Left kidney (tissue), 1 donor: ENCODE measurements at regions not wholly inside any gene's neighbourhood (a gene's known extent, or its start where the extent isn't known, plus 50 kb on each side); places are given as distances from the start of the nearest gene placed in this dataset.

ENCODE experiments used
- DNase-seq: peaks from one replicate; pipeline ENCODE4 v3.0.0-alpha.2; 2013

GRCh38 chr10:3412646-3413045 lies 240.1 kb upstream of the PITRM1 start:
- no peak for DNase-seq

GRCh38 chr10:3412071-3412582 lies 239.5 kb upstream of the PITRM1 start:
- no peak for DNase-seq

GRCh38 chr10:3411044-3411443 lies 238.5 kb upstream of the PITRM1 start:
- DNase-seq, result no peak

- DNase-seq, result no peak
Observed at GRCh38 chr10:3409928-3410327, 237.3 kb upstream of the PITRM1 start.

- no peak for DNase-seq
Observed at GRCh38 chr10:3408603-3409365, 236.2 kb upstream of the PITRM1 start.

GRCh38 chr10:3407208-3407607 lies 234.6 kb upstream of the PITRM1 start:
- DNase-seq, result no peak

GRCh38 chr10:3406556-3406955 lies 234.0 kb upstream of the PITRM1 start:
- no peak for DNase-seq

GRCh38 chr10:3404381-3404780 lies 231.8 kb upstream of the PITRM1 start:
- DNase-seq, result no peak

- DNase-seq, result no peak
Observed at GRCh38 chr10:3402187-3402751, 229.7 kb upstream of the PITRM1 start.

GRCh38 chr10:3401491-3401938 lies 228.9 kb upstream of the PITRM1 start:
- DNase-seq, result no peak

GRCh38 chr10:3400348-3400747 lies 227.8 kb upstream of the PITRM1 start:
- DNase-seq, result no peak

GRCh38 chr10:3399756-3400155 lies 227.2 kb upstream of the PITRM1 start:
- no peak for DNase-seq

- DNase-seq, result no peak
Observed at GRCh38 chr10:3398825-3399646, 226.5 kb upstream of the PITRM1 start.

- no peak for DNase-seq
Observed at GRCh38 chr10:3397846-3398245, 225.3 kb upstream of the PITRM1 start.

- no peak for DNase-seq
Observed at GRCh38 chr10:3397231-3397630, 224.6 kb upstream of the PITRM1 start.

GRCh38 chr10:3396116-3396515 lies 223.5 kb upstream of the PITRM1 start:
- DNase-seq, result no peak

- DNase-seq, result no peak
Observed at GRCh38 chr10:3395458-3395861, 222.9 kb upstream of the PITRM1 start.

GRCh38 chr10:3395041-3395440 lies 222.5 kb upstream of the PITRM1 start:
- DNase-seq, result no peak

GRCh38 chr10:3393958-3394357 lies 221.4 kb upstream of the PITRM1 start:
- DNase-seq, result no peak

- DNase-seq, result no peak
Observed at GRCh38 chr10:3391657-3392056, 219.1 kb upstream of the PITRM1 start.

GRCh38 chr10:3389130-3389529 lies 216.5 kb upstream of the PITRM1 start:
- no peak for DNase-seq

GRCh38 chr10:3385487-3385886 lies 212.9 kb upstream of the PITRM1 start:
- no peak for DNase-seq

- no peak for DNase-seq
Observed at GRCh38 chr10:3382092-3382491, 209.5 kb upstream of the PITRM1 start.
